VCaP (cell line): ENCODE measurements at regions not wholly inside any gene's neighbourhood (a gene's known extent, or its start where the extent isn't known, plus 50 kb on each side); places are given as distances from the start of the nearest gene placed in this dataset.

Experiments
- H3K27ac ChIP-seq: fragments of 450-650 bp; 2 replicates; pipeline ENCODE4 v1.5.1; 2017
- TF ChIP-seq, protein P1 (sequence below): fragments of 450-650 bp; conservative IDR thresholded peaks from 2 replicates; pipeline ENCODE4 v1.5.1; 2017; ENCODE audit warnings: mild to moderate bottlenecking, moderate library complexity

DNA sequence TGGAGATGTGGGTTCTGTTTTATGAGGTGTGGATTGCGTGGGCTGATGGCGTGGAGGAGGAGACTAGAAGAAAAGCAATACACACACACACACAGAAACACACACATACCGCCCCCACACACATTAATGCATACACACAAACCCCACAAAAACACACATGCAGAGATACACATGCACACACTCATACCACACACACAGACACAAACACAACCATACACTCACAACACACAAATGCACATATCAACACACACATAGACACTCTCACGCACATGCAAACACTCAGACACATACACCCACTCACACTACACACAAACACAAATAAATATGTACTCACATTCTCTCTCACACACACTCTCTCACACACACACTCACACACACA is 75.7 kb upstream of the UBL3 start:
- peak overlapping the region; percentile 93 for H3K27ac ChIP-seq
- TF ChIP-seq, protein P1, sequence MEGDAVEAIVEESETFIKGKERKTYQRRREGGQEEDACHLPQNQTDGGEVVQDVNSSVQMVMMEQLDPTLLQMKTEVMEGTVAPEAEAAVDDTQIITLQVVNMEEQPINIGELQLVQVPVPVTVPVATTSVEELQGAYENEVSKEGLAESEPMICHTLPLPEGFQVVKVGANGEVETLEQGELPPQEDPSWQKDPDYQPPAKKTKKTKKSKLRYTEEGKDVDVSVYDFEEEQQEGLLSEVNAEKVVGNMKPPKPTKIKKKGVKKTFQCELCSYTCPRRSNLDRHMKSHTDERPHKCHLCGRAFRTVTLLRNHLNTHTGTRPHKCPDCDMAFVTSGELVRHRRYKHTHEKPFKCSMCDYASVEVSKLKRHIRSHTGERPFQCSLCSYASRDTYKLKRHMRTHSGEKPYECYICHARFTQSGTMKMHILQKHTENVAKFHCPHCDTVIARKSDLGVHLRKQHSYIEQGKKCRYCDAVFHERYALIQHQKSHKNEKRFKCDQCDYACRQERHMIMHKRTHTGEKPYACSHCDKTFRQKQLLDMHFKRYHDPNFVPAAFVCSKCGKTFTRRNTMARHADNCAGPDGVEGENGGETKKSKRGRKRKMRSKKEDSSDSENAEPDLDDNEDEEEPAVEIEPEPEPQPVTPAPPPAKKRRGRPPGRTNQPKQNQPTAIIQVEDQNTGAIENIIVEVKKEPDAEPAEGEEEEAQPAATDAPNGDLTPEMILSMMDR = no peak

DNA sequence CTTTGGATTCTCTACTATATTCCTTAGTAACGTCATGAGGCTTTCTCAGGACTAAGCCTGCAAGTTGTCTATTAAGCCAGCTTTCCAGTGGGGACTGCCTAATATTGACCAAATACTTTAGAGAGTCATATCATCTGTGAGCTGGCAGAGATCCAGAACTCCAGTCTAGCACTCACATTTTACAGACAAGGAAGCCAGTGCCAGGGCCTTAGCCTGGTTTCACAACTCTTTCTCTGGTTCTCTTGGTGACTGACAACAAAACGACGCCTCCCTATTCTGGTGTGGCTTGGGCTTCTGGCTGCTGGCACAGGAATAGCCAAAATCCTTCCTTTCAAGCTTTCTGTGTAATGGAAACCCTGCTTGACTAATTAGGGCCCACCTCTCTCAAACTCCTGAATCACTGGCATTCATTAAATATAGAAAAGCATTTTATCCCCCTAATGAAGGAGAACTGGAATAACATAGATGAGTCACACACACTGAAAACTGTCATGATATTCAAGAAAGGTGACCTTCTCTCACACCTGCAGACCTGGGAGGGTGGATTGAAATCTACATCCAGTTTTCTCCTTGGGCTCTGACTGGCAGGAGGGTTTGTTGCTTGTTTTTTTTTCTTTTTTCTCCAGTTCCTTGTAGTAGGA is 75.2 kb upstream of the UBL3 start:
- TF ChIP-seq, protein P1 = no peak

DNA sequence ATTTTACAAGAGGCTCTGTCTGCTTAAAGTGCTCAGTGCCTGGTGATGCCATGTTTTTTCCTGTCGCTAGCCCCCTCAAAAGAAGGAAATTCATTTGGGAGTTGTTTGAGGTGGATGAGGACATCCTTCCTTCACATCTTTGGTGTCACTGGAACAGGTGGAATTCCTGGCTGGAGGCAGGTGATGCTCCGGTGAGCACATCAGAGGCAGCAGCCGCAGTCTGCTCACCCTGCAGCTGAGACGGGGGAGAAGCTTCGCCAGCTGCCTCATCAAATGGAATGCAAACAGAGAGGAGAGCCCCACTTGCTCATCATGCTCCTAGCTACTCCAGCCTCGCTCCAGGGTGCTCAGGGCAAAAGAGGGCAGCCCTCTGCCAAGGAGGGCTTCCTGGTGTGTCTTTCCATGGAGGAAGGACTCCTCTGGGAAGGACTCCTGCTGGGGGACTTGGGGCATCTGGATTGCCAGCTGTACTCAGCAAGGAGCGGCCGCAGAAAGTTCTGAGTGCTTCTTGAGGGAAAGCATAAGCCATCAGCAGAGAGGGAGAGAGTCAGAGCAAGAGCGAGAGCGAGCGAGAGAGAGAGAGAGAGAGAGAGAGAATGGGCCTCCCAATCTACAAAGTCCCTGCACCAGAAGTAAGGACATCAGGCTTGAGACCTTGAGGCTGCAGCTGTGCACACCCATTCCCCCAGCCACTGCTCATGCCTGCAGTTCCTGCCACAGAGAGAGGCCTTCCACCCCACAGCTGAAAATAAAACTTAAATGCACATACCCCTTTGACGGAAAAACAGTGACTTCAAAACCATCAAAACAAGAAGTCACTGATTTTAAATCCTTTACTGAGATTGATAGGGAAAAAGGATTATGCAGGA is 74.3 kb upstream of the UBL3 start:
- TF ChIP-seq, protein P1 = peak; percentile 15; the same call in 1 of the 2 replicates
- H3K27ac ChIP-seq = peak overlapping the region; percentile 93

More for the DNA sequence above, 75.2 kb upstream of the UBL3 start:
- H3K27ac ChIP-seq = peak overlapping the region; percentile 93

DNA sequence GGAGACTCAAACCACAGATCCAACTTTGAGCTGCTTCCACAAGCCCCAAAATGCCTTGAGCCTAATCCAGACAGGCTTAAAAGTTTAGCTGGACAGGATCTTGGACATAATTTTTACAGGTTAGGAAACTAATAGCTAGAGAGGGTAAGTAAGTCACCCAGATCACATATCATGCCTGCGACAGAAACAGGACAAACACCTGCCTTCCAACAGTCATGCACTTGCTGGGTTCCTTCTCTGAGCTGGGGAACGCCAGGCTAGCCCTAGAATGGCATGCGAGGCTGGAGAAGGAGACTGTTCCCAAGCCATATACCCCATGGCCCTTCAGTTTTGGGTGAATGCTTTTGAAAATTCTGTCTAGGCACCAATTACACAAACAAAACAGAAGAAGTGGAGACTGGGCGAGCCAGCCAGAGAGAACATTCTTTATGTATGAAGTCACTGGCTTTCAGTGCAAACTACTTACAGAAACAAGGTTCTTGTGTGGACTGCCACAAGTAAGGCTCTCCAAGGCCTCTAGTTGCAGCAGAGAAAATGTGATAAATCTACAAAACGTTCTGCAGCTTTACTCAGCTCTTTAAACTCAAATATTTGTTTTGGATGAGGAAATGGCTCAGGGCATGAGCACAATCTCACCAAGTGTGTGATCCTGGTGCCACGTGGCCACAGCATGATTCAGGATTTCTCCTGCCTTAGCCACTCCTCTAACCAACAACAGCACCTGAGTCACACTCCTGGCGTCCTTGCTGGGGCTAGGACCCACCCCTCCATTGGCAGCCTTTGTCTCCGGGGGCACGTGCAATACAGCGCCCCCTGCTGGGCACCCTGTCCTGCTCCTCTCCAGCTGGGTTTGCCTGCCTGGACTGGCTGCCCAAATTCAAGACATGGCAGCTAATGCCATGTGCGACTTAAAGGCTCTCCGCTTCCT is 73.4 kb upstream of the UBL3 start:
- H3K27ac ChIP-seq = peak overlapping the region; percentile 93
- TF ChIP-seq, protein P1 = peak; percentile 76

DNA sequence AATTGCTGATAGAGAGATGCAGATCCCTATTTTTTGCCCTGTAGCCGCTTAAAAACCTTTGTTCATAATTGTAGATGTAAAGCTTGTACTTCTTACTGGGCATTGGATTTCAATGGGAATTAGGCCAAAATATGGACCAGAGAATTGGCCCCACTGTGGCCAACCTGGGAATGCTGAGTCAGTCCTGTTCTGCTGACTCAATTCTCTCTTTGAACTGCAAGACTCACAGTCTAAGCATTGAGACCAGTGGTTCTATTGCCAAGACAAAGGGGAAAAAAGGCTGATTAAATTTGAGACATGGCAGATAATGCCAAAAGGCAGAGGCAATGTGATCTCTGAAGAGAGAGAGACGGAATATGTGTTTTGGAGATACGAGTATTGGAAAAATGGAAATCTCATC is 72.5 kb upstream of the UBL3 start:
- peak overlapping the region; percentile 93 for H3K27ac ChIP-seq
- TF ChIP-seq, protein P1 = no peak

DNA sequence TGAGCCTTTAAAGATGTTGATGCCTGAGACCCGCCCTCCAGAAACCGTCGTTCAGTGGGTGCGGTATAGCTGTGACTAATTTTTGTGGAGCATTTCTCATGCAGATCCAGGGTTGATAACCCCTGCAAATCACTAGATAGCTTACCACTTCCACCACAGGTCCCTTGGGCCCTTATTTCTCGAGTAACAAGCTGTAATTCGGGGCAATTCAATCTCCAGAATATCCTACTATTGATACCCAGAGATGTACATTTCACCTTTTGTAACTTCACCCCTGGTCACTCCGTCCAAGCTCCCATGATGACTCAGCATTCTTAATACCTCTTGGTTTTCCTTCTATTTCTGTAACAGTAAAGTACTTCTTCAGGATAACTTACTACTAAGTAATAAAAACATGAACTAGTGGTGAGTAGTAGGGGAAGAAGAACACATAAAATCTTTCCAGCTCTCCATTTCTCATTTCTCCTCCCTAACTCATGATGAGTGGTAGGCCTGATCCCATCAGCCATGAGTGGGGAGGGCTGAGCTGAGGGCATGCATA is 71.9 kb upstream of the UBL3 start:
- TF ChIP-seq, protein P1 = no peak
- H3K27ac ChIP-seq = peak overlapping the region; percentile 93

DNA sequence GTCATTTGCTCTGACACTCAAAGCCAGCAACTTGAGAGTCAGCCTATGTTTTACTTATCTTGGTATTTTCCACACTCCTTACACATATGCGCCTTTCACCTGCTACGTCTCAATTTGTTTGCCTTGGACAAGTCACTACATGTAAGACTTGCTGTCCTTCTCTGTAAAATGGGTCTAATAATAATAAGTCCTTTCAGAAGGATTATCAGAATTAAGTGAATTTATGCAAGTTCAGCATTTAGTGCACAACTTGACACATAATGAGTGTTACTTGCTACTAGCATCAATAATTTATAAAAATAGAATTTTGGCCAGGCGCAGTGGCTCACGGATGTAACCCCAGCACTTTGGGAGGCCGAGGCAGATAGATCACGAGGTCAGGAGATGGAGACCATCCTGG is 71.1 kb upstream of the UBL3 start:
- TF ChIP-seq, protein P1 = no peak

More for the DNA sequence above, 71.1 kb upstream of the UBL3 start:
- peak overlapping the region; percentile 93; the same call in 1 of the 2 replicates for H3K27ac ChIP-seq
